ENCODE measurements at regions not wholly inside any gene's neighbourhood (a gene's known extent, or its start where the extent isn't known, plus 50 kb on each side); places are given as distances from the start of the nearest gene placed in this dataset.

- Histone ChIP-seq H3K9me3 (ENCODE audit: control insufficient read depth, insufficient read depth, low read depth, low read length) (no peaks in the 10 kb centered on the region), H3K27me3 (ENCODE audit: control insufficient read depth, insufficient read depth, low read length) (no peaks in the 10 kb centered on the region), H3K36me3 (ENCODE audit: control insufficient read depth, insufficient read depth, low read length) (no peaks in the 10 kb centered on the region), H4K20me1 (ENCODE audit: control insufficient read depth, extremely low read depth, insufficient read depth, low read length) (no peaks in the 10 kb centered on the region), H3K79me2 (ENCODE audit: control insufficient read depth, insufficient read depth, low read length) (no peaks in the 10 kb centered on the region), H3K4me2 (ENCODE audit: extremely low read depth, insufficient read depth, low read length) (no peak overlapping the region), H3K9ac (ENCODE audit: insufficient read depth, low read length) (no peak overlapping the region), H2AFZ (ENCODE audit: low read length) (no peak overlapping the region), H3K4me1 (ENCODE audit: control insufficient read depth, extremely low read depth, insufficient read depth, low read length) (no peaks in the 10 kb centered on the region), H3K27ac (ENCODE audit: insufficient read depth, low read length) (no peak overlapping the region), H3K4me3 (replicated peaks in 1 of 4; ENCODE audit: control extremely low read depth in 1 of 4, insufficient read depth in 1 of 4, low read depth in 3 of 4, low read length in 4 of 4) (no peak overlapping the region)
- no peak for DNase-seq (ENCODE audit: low read depth in 2 of 2)
- no peak for TF ChIP-seq EZH2 (IDR thresholded peaks at IDR 0.05; ENCODE audit: low read length, missing control alignments)
- TF ChIP-seq CTCF (conservative IDR thresholded peaks at IDR 0.05 in 1 of 2, IDR thresholded peaks at IDR 0.05 in 1 of 2; ENCODE audit: low read depth in 1 of 2, low read length in 2 of 2), result no peak
Observed at GRCh38 chr3:174639406-174639805, 219.7 kb upstream of the NAALADL2 start.

DNA sequence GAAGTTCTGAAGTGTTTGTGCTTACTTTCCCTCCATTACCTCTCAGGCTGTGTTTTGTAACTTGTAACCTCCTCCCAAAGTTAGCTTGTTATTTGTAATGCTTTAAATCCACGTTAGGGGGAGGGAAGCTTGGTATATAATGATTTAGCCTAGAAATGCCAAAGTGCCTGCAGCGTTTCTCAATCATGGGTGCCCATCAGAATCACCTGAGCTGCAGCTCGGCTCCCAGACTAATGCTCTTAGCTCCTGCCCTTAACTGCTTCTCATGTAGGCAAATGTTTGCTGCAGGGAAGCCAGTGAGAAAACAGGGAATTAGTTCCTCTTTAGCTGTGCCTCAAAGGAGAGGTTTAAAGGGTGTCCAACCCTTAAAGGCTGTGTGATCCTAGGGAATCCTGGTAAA lies 219.2 kb upstream of the NAALADL2 start:
- no peak for TF ChIP-seq CTCF (conservative IDR thresholded peaks at IDR 0.05 in 1 of 2, IDR thresholded peaks at IDR 0.05 in 1 of 2; ENCODE audit: low read depth in 1 of 2, low read length in 2 of 2)
- TF ChIP-seq EZH2 (IDR thresholded peaks at IDR 0.05; ENCODE audit: low read length, missing control alignments), result no peak
- Histone ChIP-seq H3K4me3 (replicated peaks in 1 of 4; ENCODE audit: control extremely low read depth in 1 of 4, insufficient read depth in 1 of 4, low read depth in 3 of 4, low read length in 4 of 4) (no peak overlapping the region), H3K9me3 (ENCODE audit: control insufficient read depth, insufficient read depth, low read depth, low read length) (no peaks in the 10 kb centered on the region), H4K20me1 (ENCODE audit: control insufficient read depth, extremely low read depth, insufficient read depth, low read length) (no peaks in the 10 kb centered on the region), H3K36me3 (ENCODE audit: control insufficient read depth, insufficient read depth, low read length) (no peaks in the 10 kb centered on the region), H3K79me2 (ENCODE audit: control insufficient read depth, insufficient read depth, low read length) (no peaks in the 10 kb centered on the region), H3K27me3 (ENCODE audit: control insufficient read depth, insufficient read depth, low read length) (no peaks in the 10 kb centered on the region), H3K27ac (ENCODE audit: insufficient read depth, low read length) (no peak overlapping the region), H3K4me2 (ENCODE audit: extremely low read depth, insufficient read depth, low read length) (no peak overlapping the region), H2AFZ (ENCODE audit: low read length) (no peak overlapping the region), H3K9ac (ENCODE audit: insufficient read depth, low read length) (no peak overlapping the region), H3K4me1 (ENCODE audit: control insufficient read depth, extremely low read depth, insufficient read depth, low read length) (no peaks in the 10 kb centered on the region)
- DNase-seq (ENCODE audit: low read depth in 2 of 2), result no peak

GRCh38 chr3:174640932-174641331 lies 218.2 kb upstream of the NAALADL2 start:
- TF ChIP-seq CTCF (conservative IDR thresholded peaks at IDR 0.05 in 1 of 2, IDR thresholded peaks at IDR 0.05 in 1 of 2; ENCODE audit: low read depth in 1 of 2, low read length in 2 of 2) (no peak), EZH2 (IDR thresholded peaks at IDR 0.05; ENCODE audit: low read length, missing control alignments) (no peak)
- Histone ChIP-seq H3K9me3 (ENCODE audit: control insufficient read depth, insufficient read depth, low read depth, low read length) (no peaks in the 10 kb centered on the region), H3K4me1 (ENCODE audit: control insufficient read depth, extremely low read depth, insufficient read depth, low read length) (no peaks in the 10 kb centered on the region), H3K9ac (ENCODE audit: insufficient read depth, low read length) (no peak overlapping the region), H3K27ac (ENCODE audit: insufficient read depth, low read length) (no peak overlapping the region), H3K79me2 (ENCODE audit: control insufficient read depth, insufficient read depth, low read length) (no peaks in the 10 kb centered on the region), H3K4me3 (replicated peaks in 1 of 4; ENCODE audit: control extremely low read depth in 1 of 4, insufficient read depth in 1 of 4, low read depth in 3 of 4, low read length in 4 of 4) (no peak overlapping the region), H4K20me1 (ENCODE audit: control insufficient read depth, extremely low read depth, insufficient read depth, low read length) (no peaks in the 10 kb centered on the region), H3K27me3 (ENCODE audit: control insufficient read depth, insufficient read depth, low read length) (no peaks in the 10 kb centered on the region), H2AFZ (ENCODE audit: low read length) (no peak overlapping the region), H3K4me2 (ENCODE audit: extremely low read depth, insufficient read depth, low read length) (no peak overlapping the region), H3K36me3 (ENCODE audit: control insufficient read depth, insufficient read depth, low read length) (no peaks in the 10 kb centered on the region)
- DNase-seq (ENCODE audit: low read depth in 2 of 2), result no peak

Data from fibroblast of lung (primary cell).